ENCODE measurements at regions not wholly inside any gene's neighbourhood (a gene's known extent, or its start where the extent isn't known, plus 50 kb on each side); places are given as distances from the start of the nearest gene placed in this dataset.

GRCh38 chr10:29949411-29950011 is 109.9 kb downstream of the JCAD start:
- Histone ChIP-seq H3K27ac (peak overlapping the region; percentile 97), H3K27me3 (replicated peaks) (no peaks in the 10 kb centered on the region), H3K4me3 (ENCODE audit: low read depth, low read length) (no peak overlapping the region), H3K36me3 (replicated peaks) (no peaks in the 10 kb centered on the region)
- TF ChIP-seq, protein P1, sequence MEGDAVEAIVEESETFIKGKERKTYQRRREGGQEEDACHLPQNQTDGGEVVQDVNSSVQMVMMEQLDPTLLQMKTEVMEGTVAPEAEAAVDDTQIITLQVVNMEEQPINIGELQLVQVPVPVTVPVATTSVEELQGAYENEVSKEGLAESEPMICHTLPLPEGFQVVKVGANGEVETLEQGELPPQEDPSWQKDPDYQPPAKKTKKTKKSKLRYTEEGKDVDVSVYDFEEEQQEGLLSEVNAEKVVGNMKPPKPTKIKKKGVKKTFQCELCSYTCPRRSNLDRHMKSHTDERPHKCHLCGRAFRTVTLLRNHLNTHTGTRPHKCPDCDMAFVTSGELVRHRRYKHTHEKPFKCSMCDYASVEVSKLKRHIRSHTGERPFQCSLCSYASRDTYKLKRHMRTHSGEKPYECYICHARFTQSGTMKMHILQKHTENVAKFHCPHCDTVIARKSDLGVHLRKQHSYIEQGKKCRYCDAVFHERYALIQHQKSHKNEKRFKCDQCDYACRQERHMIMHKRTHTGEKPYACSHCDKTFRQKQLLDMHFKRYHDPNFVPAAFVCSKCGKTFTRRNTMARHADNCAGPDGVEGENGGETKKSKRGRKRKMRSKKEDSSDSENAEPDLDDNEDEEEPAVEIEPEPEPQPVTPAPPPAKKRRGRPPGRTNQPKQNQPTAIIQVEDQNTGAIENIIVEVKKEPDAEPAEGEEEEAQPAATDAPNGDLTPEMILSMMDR (IDR thresholded peaks at IDR 0.05; ENCODE audit: low read depth, low read length, missing control alignments): no peak
- peak; percentile 87 for DNase-seq
- in situ Hi-C loops (cut with HindIII; ENCODE audit: low pct_ligation_motif_present, low sequenced_read_pairs): no loop called here

GRCh38 chr10:29948881-29949355 is 110.5 kb downstream of the JCAD start:
- in situ Hi-C loops (cut with HindIII; ENCODE audit: low pct_ligation_motif_present, low sequenced_read_pairs): no loop called here
- TF ChIP-seq, protein P1 (IDR thresholded peaks at IDR 0.05; ENCODE audit: low read depth, low read length, missing control alignments): no peak
- H3K4me3 ChIP-seq (ENCODE audit: low read depth, low read length): no peak overlapping the region
- no peaks in the 10 kb centered on the region for H3K36me3 ChIP-seq (replicated peaks)
- H3K27me3 ChIP-seq (replicated peaks): no peaks in the 10 kb centered on the region
- H3K27ac ChIP-seq: peak overlapping the region; percentile 97
- peak; percentile 49 for DNase-seq

- no peak for DNase-seq
- H3K27ac ChIP-seq: peak overlapping the region; percentile 2
- H3K27me3 ChIP-seq (replicated peaks): no peaks in the 10 kb centered on the region
- no peak overlapping the region for H3K4me3 ChIP-seq (ENCODE audit: low read depth, low read length)
- no peaks in the 10 kb centered on the region for H3K36me3 ChIP-seq (replicated peaks)
- in situ Hi-C loops (cut with HindIII; ENCODE audit: low pct_ligation_motif_present, low sequenced_read_pairs): no loop called here
- TF ChIP-seq, protein P1 (IDR thresholded peaks at IDR 0.05; ENCODE audit: low read depth, low read length, missing control alignments): peak; percentile 27
Measured at GRCh38 chr10:29947701-29948060, 111.7 kb downstream of the JCAD start.

DNA sequence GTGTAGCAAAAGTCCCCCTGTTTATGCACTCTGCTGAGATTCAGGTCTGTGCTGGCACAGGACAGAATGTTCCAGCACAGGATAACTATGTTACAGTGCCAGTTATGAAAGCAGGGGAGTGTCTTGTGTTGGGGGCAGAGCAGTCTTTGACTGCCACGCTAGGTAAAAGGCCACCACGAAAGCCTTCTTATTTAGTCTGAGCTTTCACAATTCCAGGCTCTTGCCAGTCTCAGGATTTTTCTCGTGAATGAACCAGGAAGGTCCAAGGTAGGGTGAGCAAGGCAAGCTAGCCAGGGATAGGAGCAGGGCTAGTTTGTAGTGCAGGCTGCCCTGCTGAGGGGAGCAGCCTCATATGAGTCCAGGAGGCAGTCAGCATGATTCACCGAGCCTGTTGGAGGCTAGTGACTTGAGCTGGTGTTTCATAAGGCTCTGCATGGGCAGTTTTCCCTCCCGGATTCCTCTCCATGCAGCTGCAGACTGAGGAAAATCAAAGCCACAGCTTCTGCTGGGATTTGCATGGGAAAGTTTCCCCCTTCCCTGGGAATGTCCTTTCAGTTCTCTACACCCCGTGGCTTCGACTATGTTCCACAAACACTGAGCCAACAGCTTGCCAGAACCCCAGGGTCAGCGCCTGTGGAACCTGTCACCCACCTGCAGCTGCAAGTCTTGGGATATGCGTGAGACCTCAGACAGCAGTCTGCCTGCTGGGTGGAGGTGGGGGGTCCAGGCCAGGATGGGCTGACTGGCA is 112.3 kb downstream of the JCAD start:
- Histone ChIP-seq H3K36me3 (replicated peaks) (no peaks in the 10 kb centered on the region), H3K4me3 (ENCODE audit: low read depth, low read length) (no peak overlapping the region), H3K27me3 (replicated peaks) (no peaks in the 10 kb centered on the region), H3K27ac (peak overlapping the region; percentile 26)
- in situ Hi-C loops (cut with HindIII; ENCODE audit: low pct_ligation_motif_present, low sequenced_read_pairs): no loop called here
- peak; percentile 83 for DNase-seq
- TF ChIP-seq, protein P1 (IDR thresholded peaks at IDR 0.05; ENCODE audit: low read depth, low read length, missing control alignments): no peak

DNA sequence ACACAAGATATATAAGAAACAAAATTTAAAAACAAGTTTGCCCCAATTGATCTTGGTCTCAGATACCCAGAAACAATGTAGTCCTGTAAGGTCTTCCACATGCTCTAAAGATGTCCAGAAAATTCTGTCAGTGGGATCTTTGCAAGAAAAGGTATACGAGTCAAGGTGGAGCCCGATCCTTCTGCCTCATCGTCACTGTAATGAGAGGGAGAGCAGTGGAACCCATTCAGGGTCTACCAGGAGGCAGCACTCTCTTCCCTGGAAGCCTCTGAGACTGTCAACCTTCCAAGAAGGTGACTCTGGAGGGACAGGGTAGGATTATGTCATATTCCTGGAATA is 112.8 kb downstream of the JCAD start:
- in situ Hi-C loops (cut with HindIII; ENCODE audit: low pct_ligation_motif_present, low sequenced_read_pairs): no loop called here
- DNase-seq: no peak
- H3K36me3 ChIP-seq (replicated peaks): no peaks in the 10 kb centered on the region
- no peak overlapping the region for H3K27ac ChIP-seq
- H3K4me3 ChIP-seq (ENCODE audit: low read depth, low read length): no peak overlapping the region
- no peaks in the 10 kb centered on the region for H3K27me3 ChIP-seq (replicated peaks)
- TF ChIP-seq, protein P1 (IDR thresholded peaks at IDR 0.05; ENCODE audit: low read depth, low read length, missing control alignments): no peak
